Natural killer cell (primary cell): ENCODE measurements at regions not wholly inside any gene's neighbourhood (a gene's known extent, or its start where the extent isn't known, plus 50 kb on each side); places are given as distances from the start of the nearest gene placed in this dataset.

Experiments
- ATAC-seq, 3 donors: fragments of 150-1000 bp in 2 of 3; fragments of 200-7000 bp in 1 of 3; cut with Tn5 transposase; 1 replicate in 1 of 3; 2 replicates in 2 of 3; pipeline ENCODE4 v1.10.0; 2021; ENCODE audit warnings: mild to moderate bottlenecking in 2 of 3, moderate library complexity in 2 of 3
- DNase-seq, 2 donors: peaks; one replicate each; pipeline versions ENCODE4 v3.0.0 to v3.0.0-alpha.2; 2013 to 2021; ENCODE audit warnings: mixed read lengths in 1 of 2
- H3K27ac ChIP-seq: one replicate; pipeline ENCODE4 v1.5.1; 2013; ENCODE audit warnings: mild to moderate bottlenecking, low read length
- H3K27me3 ChIP-seq: one replicate; pipeline ENCODE4 v1.6.1; 2013; ENCODE audit warnings: low read length; ENCODE audit not compliant: control insufficient read depth, insufficient read depth
- H3K36me3 ChIP-seq: one replicate; pipeline ENCODE4 v1.6.1; 2013; ENCODE audit warnings: low read length; ENCODE audit not compliant: control insufficient read depth, insufficient read depth
- H3K4me1 ChIP-seq: one replicate; pipeline ENCODE4 v1.6.1; 2013; ENCODE audit warnings: low read length; ENCODE audit not compliant: control insufficient read depth, insufficient read depth
- H3K4me3 ChIP-seq: one replicate; pipeline ENCODE4 v1.5.1; 2013; ENCODE audit warnings: low read length
- H3K9me3 ChIP-seq: one replicate; pipeline ENCODE4 v1.6.1; 2013; ENCODE audit warnings: low read length; ENCODE audit not compliant: control insufficient read depth, insufficient read depth
- H3K27ac Mint-ChIP-seq, 2 donors: one replicate each; pipeline ENCODE4 v1.8.0; 2022; ENCODE audit warnings: mild to moderate bottlenecking in 2 of 2, mixed read lengths in 2 of 2, moderate library complexity in 1 of 2
- H3K27me3 Mint-ChIP-seq, 2 donors: one replicate each; pipeline ENCODE4 v1.8.0; 2022; ENCODE audit warnings: low read depth in 2 of 2, mixed read lengths in 2 of 2
- H3K36me3 Mint-ChIP-seq: one replicate; pipeline ENCODE4 v1.8.0; 2022; ENCODE audit warnings: mixed read lengths
- H3K4me1 Mint-ChIP-seq, 2 donors: one replicate each; pipeline ENCODE4 v1.8.0; 2022; ENCODE audit warnings: mixed read lengths in 2 of 2
- H3K4me3 Mint-ChIP-seq: one replicate; pipeline ENCODE4 v1.8.0; 2022; ENCODE audit warnings: mild to moderate bottlenecking, moderate library complexity, mixed read lengths
- H3K9me3 Mint-ChIP-seq, 2 donors: one replicate each; pipeline ENCODE4 v1.8.0; 2022; ENCODE audit warnings: mixed read lengths in 2 of 2
- WGBS: methylation state at CpG from one replicate; pipeline ENCODE4 v1.1.7; 2013; ENCODE audit warnings: missing lambda C conversion rate; ENCODE audit not compliant: insufficient coverage; 5-methylcytosine and 5-hydroxymethylcytosine counted together
- intact Hi-C: fragments of 100-400 bp; cut with micrococcal nuclease; formaldehyde crosslinking; loops from one replicate; pipeline ENCODE4 v1.14.2; 2022
- TF ChIP-seq, protein P1 (sequence below): fragments of 200-600 bp; IDR thresholded peaks from one replicate; pipeline ENCODE4 v1.8.0; 2022; ENCODE audit warnings: antibody characterized with exemption

DNA sequence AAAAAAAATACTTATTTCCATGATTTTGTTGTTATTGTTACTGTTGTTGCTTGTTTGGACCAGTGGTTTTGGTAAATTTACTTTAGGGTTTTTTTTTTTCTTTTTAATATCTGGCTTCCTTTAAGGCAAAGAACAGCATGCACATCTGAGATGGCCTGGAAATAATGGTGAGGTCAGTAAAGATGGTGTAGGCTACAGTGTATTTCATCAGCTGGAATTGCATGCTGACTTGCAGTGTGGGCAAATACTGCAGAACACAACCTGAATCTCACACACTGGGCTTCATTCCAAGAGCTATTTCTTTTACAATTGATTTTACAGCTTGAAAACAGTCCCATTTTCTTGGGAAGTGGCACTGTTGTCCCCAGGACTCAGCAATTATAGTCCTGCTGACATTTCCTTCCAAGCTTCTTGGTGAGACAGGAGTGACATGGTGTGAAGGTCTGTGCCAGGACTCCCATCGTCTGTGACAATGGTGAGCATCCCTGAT is 376.1 kb upstream of the SOX11 start:
- Histone ChIP-seq H3K4me1 (no peaks in the 10 kb centered on the region), H3K9me3 (no peaks in the 10 kb centered on the region), H3K4me3 (no peak overlapping the region), H3K27ac (no peak overlapping the region), H3K36me3 (no peaks in the 10 kb centered on the region), H3K27me3 (no peaks in the 10 kb centered on the region)
- DNase-seq (no peak), ATAC-seq (no peak)
- Mint-ChIP-seq H3K4me1 (no peaks in the 10 kb centered on the region), H3K36me3 (no peaks in the 10 kb centered on the region), H3K4me3 (no peak overlapping the region), H3K27me3 (no peaks in the 10 kb centered on the region), H3K9me3 (peaks cover 15 to 18% of the 10 kb centered on the region in 2 donors), H3K27ac (no peak overlapping the region)
- TF ChIP-seq, protein P1, sequence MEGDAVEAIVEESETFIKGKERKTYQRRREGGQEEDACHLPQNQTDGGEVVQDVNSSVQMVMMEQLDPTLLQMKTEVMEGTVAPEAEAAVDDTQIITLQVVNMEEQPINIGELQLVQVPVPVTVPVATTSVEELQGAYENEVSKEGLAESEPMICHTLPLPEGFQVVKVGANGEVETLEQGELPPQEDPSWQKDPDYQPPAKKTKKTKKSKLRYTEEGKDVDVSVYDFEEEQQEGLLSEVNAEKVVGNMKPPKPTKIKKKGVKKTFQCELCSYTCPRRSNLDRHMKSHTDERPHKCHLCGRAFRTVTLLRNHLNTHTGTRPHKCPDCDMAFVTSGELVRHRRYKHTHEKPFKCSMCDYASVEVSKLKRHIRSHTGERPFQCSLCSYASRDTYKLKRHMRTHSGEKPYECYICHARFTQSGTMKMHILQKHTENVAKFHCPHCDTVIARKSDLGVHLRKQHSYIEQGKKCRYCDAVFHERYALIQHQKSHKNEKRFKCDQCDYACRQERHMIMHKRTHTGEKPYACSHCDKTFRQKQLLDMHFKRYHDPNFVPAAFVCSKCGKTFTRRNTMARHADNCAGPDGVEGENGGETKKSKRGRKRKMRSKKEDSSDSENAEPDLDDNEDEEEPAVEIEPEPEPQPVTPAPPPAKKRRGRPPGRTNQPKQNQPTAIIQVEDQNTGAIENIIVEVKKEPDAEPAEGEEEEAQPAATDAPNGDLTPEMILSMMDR: no peak
- WGBS: 82% methylated on average over 1 of the region's 1 CpG
- intact Hi-C loops: no loop called here

DNA sequence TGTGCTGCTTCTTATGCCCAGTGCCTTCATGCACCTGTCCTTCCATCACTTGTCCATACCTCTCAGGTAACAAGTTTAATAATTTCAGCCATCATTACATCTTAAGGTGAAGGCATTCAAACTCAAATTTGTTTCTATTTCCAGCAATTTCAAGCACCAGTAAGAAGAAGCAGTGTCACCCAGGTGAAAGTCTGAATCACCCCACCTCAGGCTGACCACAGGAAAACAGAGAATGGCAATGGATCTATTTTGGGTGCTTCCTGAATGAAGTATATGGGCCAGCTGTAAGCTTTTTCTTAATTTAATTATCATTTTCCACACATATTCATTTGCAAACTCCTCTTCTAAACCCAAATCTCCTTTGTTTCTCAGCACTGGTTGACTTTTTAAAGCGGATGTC is 372.7 kb upstream of the SOX11 start:
- H3K27ac ChIP-seq: no peak overlapping the region
- TF ChIP-seq, protein P1: no peak
- H3K36me3 ChIP-seq: no peaks in the 10 kb centered on the region
- H3K27me3 ChIP-seq: no peaks in the 10 kb centered on the region
- H3K4me1 ChIP-seq: no peaks in the 10 kb centered on the region
- DNase-seq (no peak), ATAC-seq (no peak)
- no peaks in the 10 kb centered on the region for H3K4me1 Mint-ChIP-seq
- H3K36me3 Mint-ChIP-seq: no peaks in the 10 kb centered on the region
- H3K4me3 Mint-ChIP-seq: no peak overlapping the region
- H3K9me3 ChIP-seq: no peaks in the 10 kb centered on the region
- no peak overlapping the region for H3K27ac Mint-ChIP-seq
- WGBS: 95% methylated on average over 1 of the region's 1 CpG
- intact Hi-C loops: no loop called here
- no peaks in the 10 kb centered on the region for H3K27me3 Mint-ChIP-seq
- no peak overlapping the region for H3K4me3 ChIP-seq
- peaks cover 14 to 17% of the 10 kb centered on the region in 2 donors for H3K9me3 Mint-ChIP-seq

DNA sequence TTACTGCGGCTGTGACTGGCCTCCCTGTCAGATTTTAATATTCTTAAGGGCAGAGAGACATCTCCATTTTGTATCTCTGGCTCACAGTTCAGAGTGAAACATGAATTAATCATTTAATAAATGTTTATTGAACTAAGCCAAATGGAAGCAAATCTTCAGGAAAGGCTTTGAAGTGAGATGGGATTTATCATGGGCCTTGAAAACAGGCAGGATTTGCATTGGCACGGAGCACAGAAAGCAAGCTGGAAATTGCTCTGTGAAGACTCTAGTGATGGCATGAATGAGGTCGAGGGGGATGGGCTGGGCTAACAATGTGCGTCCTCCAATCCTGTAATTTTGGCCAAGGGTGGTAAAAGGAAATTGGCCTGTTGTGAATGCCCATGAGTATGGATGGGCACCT is 369.8 kb upstream of the SOX11 start:
- WGBS: 76% methylated on average over 4 of the region's 4 CpGs
- H3K27ac ChIP-seq: no peak overlapping the region
- no peak for DNase-seq
- Mint-ChIP-seq H3K36me3 (no peaks in the 10 kb centered on the region), H3K4me1 (no peaks in the 10 kb centered on the region), H3K27me3 (no peaks in the 10 kb centered on the region), H3K9me3 (peaks cover 8 to 19% of the 10 kb centered on the region in 2 donors), H3K27ac (no peak overlapping the region), H3K4me3 (no peak overlapping the region)
- no peaks in the 10 kb centered on the region for H3K4me1 ChIP-seq
- TF ChIP-seq, protein P1: no peak
- intact Hi-C loops: no loop called here
- H3K9me3 ChIP-seq: peaks cover 7% of the 10 kb centered on the region
- no peak overlapping the region for H3K4me3 ChIP-seq
- no peaks in the 10 kb centered on the region for H3K36me3 ChIP-seq
- ATAC-seq: no peak
- H3K27me3 ChIP-seq: no peaks in the 10 kb centered on the region

DNA sequence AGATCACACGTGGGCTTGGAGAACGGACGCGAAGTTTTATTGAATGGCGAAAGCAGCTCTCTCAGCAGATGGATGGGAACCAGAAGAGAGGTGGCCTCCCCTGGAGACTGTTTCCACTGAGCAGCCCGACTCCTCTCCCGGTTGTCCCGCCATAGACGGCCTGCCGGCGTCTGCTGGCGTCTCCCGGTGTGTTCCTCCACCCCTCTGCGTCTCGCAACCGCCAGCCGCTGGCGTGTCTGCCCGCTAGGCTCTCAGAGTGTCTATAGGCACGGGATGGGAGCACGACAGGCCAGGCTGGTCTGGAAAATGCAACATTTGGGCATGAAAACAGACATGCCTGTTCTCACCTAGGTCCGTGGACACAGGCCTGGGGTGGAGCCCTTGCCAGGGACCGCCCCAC is 366.7 kb upstream of the SOX11 start:
- Mint-ChIP-seq H3K9me3 (peaks cover 5 to 10% of the 10 kb centered on the region in 2 donors), H3K36me3 (no peaks in the 10 kb centered on the region), H3K4me1 (no peaks in the 10 kb centered on the region), H3K27me3 (no peaks in the 10 kb centered on the region), H3K4me3 (no peak overlapping the region), H3K27ac (no peak overlapping the region)
- WGBS: 92% methylated on average over 23 of the region's 23 CpGs
- Histone ChIP-seq H3K4me1 (no peaks in the 10 kb centered on the region), H3K4me3 (no peak overlapping the region), H3K36me3 (no peaks in the 10 kb centered on the region), H3K27me3 (no peaks in the 10 kb centered on the region), H3K27ac (no peak overlapping the region), H3K9me3 (peaks cover 7% of the 10 kb centered on the region)
- intact Hi-C loops: no loop called here
- TF ChIP-seq, protein P1: no peak
- ATAC-seq (no peak), DNase-seq (no peak)
